Panc1 (cell line): ENCODE measurements at regions not wholly inside any gene's neighbourhood (a gene's known extent, or its start where the extent isn't known, plus 50 kb on each side); places are given as distances from the start of the nearest gene placed in this dataset.

Experiments
- CTCF ChIP-seq: fragments of 450-650 bp; IDR thresholded peaks from 2 replicates; pipeline ENCODE4 v1.5.1; 2017; ENCODE audit warnings: mild to moderate bottlenecking
- POLR2AphosphoS5 ChIP-seq: IDR thresholded peaks from 2 replicates; pipeline ENCODE4 v1.6.1; 2012; ENCODE audit warnings: mild to moderate bottlenecking, low read depth, low read length, moderate library complexity
- REST ChIP-seq, 2 experiments: IDR thresholded peaks; 2 replicates each; pipeline ENCODE4 v1.6.1; 2011 to 2012; ENCODE audit warnings: low read depth in 2 of 2, control low read depth in 1 of 2, low read length in 1 of 2, mild to moderate bottlenecking in 1 of 2, moderate library complexity in 1 of 2; ENCODE audit not compliant: insufficient read depth in 1 of 2
- SIN3A ChIP-seq: IDR thresholded peaks from 2 replicates; pipeline ENCODE4 v1.6.1; 2012; ENCODE audit warnings: low read depth, mild to moderate bottlenecking, low read length, moderate library complexity, borderline replicate concordance; ENCODE audit not compliant: insufficient read depth

GRCh38 chr2:7586898-7587297 is 669.7 kb downstream of the RNF144A start:
- TF ChIP-seq CTCF, result no peak
- TF ChIP-seq POLR2AphosphoS5, result no peak
- no peak for TF ChIP-seq SIN3A
- TF ChIP-seq REST (IDR thresholded peaks at IDR 0.05; ENCODE audit: insufficient read depth in 1 of 2, low read depth in 2 of 2, low read length in 1 of 2), result no peak
